PC-3 (cell line): ENCODE measurements at regions not wholly inside any gene's neighbourhood (a gene's known extent, or its start where the extent isn't known, plus 50 kb on each side); places are given as distances from the start of the nearest gene placed in this dataset.

Source experiments
- CTCF ChIP-seq: fragments of 300-600 bp; sonication (generic); conservative IDR thresholded peaks from 2 replicates; pipeline ENCODE4 v1.5.1; 2017; ENCODE audit warnings: antibody characterized with exemption, low read depth, mild to moderate bottlenecking, low read length
- EZH2 ChIP-seq: fragments of 300-600 bp; sonication (generic); IDR thresholded peaks from one replicate; pipeline ENCODE4 v1.6.1; 2017; ENCODE audit warnings: antibody characterized with exemption, mild to moderate bottlenecking, low read length; ENCODE audit not compliant: unreplicated experiment

DNA sequence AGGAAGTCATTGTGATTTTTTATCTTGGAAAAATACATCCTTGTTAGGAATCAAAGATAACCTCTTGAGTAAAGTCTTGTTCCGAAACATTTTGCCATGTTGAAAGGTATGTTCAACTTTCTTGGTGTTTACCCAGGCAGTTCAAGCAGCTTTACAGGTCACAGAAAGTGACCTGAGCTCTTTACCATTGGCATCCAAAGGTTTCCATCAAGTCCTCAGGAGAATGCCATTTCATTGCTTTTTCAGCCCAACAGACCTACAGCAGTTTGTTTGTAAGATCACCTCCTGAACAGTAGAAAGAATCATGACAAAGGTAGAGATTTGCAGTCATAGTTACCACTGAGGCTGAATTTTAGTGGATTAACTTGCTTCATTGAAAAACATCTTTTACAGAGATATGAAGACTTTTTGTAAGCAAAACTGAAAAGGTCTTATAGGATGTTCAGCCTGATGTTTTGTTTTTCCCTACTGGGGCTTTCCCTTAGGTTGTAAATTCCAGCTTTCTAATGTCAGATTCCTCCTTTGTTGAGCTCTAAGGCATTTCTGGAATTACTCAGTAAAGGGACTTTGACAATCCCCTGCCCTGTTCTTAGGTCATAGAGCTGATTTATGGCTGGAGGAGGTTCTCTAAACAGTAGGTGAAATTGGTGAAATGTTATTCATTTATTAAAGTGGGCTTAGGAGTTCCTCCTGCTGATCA lies 236.8 kb upstream of the RBMS1 start:
- no peak for TF ChIP-seq CTCF
- TF ChIP-seq EZH2, result no peak
